ENCODE measurements at regions not wholly inside any gene's neighbourhood (a gene's known extent, or its start where the extent isn't known, plus 50 kb on each side); places are given as distances from the start of the nearest gene placed in this dataset.

GRCh38 chr3:519026-519425, 322.5 kb downstream of the CHL1 start:
- no peaks in the 10 kb centered on the region for H3K36me3 ChIP-seq (ENCODE audit: insufficient read depth, low read length, poor library complexity, severe bottlenecking)
- TF ChIP-seq EZH2 (IDR thresholded peaks at IDR 0.05; ENCODE audit: borderline replicate concordance, low read depth, low read length, poor library complexity, severe bottlenecking) = no peak
- no peak for TF ChIP-seq CTCF (conservative IDR thresholded peaks at IDR 0.05; ENCODE audit: low read depth, low read length)
- H3K27ac ChIP-seq (ENCODE audit: low read depth, low read length, poor library complexity, severe bottlenecking) = no peak overlapping the region
- DNase-seq (ENCODE audit: low spot score) = no peak
- CTCF ChIA-PET = no interaction called here
- no peaks in the 10 kb centered on the region for H3K9me3 ChIP-seq (ENCODE audit: low read depth, low read length, poor library complexity, severe bottlenecking)
- no peaks in the 10 kb centered on the region for H3K4me1 ChIP-seq (ENCODE audit: insufficient read depth, low read length, poor library complexity, severe bottlenecking)
- intact Hi-C loops (cut with micrococcal nuclease; ENCODE audit: unreplicated experiment) = no loop called here
- no peaks in the 10 kb centered on the region for H3K27me3 ChIP-seq (replicated peaks; ENCODE audit: insufficient read depth, low read depth, low read length, poor library complexity)
- POLR2A ChIA-PET (ENCODE audit: low non-redundant PET) = no interaction called here
- no TSS peak for BruUV-seq (replicated peaks)
- H3K4me3 ChIP-seq (ENCODE audit: low read depth, low read length, poor library complexity, severe bottlenecking) = no peak overlapping the region

GRCh38 chr3:522888-523287, 326.3 kb downstream of the CHL1 start:
- ChIA-PET CTCF (no interaction called here), POLR2A (ENCODE audit: low non-redundant PET) (no interaction called here)
- H3K4me1 ChIP-seq (ENCODE audit: insufficient read depth, low read length, poor library complexity, severe bottlenecking) = no peaks in the 10 kb centered on the region
- H3K27ac ChIP-seq (ENCODE audit: low read depth, low read length, poor library complexity, severe bottlenecking) = no peak overlapping the region
- TF ChIP-seq CTCF (conservative IDR thresholded peaks at IDR 0.05; ENCODE audit: low read depth, low read length) (no peak), EZH2 (IDR thresholded peaks at IDR 0.05; ENCODE audit: borderline replicate concordance, low read depth, low read length, poor library complexity, severe bottlenecking) (no peak)
- no TSS peak for BruUV-seq (replicated peaks)
- intact Hi-C loops (cut with micrococcal nuclease; ENCODE audit: unreplicated experiment) = no loop called here
- no peaks in the 10 kb centered on the region for H3K27me3 ChIP-seq (replicated peaks; ENCODE audit: insufficient read depth, low read depth, low read length, poor library complexity)
- no peaks in the 10 kb centered on the region for H3K36me3 ChIP-seq (ENCODE audit: insufficient read depth, low read length, poor library complexity, severe bottlenecking)
- no peak for DNase-seq (ENCODE audit: low spot score)
- no peaks in the 10 kb centered on the region for H3K9me3 ChIP-seq (ENCODE audit: low read depth, low read length, poor library complexity, severe bottlenecking)
- no peak overlapping the region for H3K4me3 ChIP-seq (ENCODE audit: low read depth, low read length, poor library complexity, severe bottlenecking)

- ChIA-PET CTCF (no interaction called here), POLR2A (ENCODE audit: low non-redundant PET) (no interaction called here)
- no TSS peak for BruUV-seq (replicated peaks)
- intact Hi-C loops (cut with micrococcal nuclease; ENCODE audit: unreplicated experiment) = no loop called here
- no peaks in the 10 kb centered on the region for H3K9me3 ChIP-seq (ENCODE audit: low read depth, low read length, poor library complexity, severe bottlenecking)
- H3K4me1 ChIP-seq (ENCODE audit: insufficient read depth, low read length, poor library complexity, severe bottlenecking) = no peaks in the 10 kb centered on the region
- no peak overlapping the region for H3K27ac ChIP-seq (ENCODE audit: low read depth, low read length, poor library complexity, severe bottlenecking)
- TF ChIP-seq CTCF (conservative IDR thresholded peaks at IDR 0.05; ENCODE audit: low read depth, low read length) = no peak
- TF ChIP-seq EZH2 (IDR thresholded peaks at IDR 0.05; ENCODE audit: borderline replicate concordance, low read depth, low read length, poor library complexity, severe bottlenecking) = no peak
- DNase-seq (ENCODE audit: low spot score) = no peak
- no peaks in the 10 kb centered on the region for H3K27me3 ChIP-seq (replicated peaks; ENCODE audit: insufficient read depth, low read depth, low read length, poor library complexity)
- H3K4me3 ChIP-seq (ENCODE audit: low read depth, low read length, poor library complexity, severe bottlenecking) = no peak overlapping the region
- H3K36me3 ChIP-seq (ENCODE audit: insufficient read depth, low read length, poor library complexity, severe bottlenecking) = no peaks in the 10 kb centered on the region
These were observed 328.9 kb downstream of the CHL1 start for GRCh38 chr3:525415-525814.
